Panc1 (cell line): ENCODE measurements at regions not wholly inside any gene's neighbourhood (a gene's known extent, or its start where the extent isn't known, plus 50 kb on each side); places are given as distances from the start of the nearest gene placed in this dataset.

Experiments
- TF ChIP-seq, protein P1 (sequence below): fragments of 450-650 bp; IDR thresholded peaks from 2 replicates; pipeline ENCODE4 v1.5.1; 2017; ENCODE audit warnings: mild to moderate bottlenecking
- TF ChIP-seq, protein P2 (sequence below), 2 experiments: IDR thresholded peaks; 2 replicates each; pipeline ENCODE4 v1.6.1; 2011 to 2012; ENCODE audit warnings: low read depth in 2 of 2, control low read depth in 1 of 2, low read length in 1 of 2, mild to moderate bottlenecking in 1 of 2, moderate library complexity in 1 of 2; ENCODE audit not compliant: insufficient read depth in 1 of 2

DNA sequence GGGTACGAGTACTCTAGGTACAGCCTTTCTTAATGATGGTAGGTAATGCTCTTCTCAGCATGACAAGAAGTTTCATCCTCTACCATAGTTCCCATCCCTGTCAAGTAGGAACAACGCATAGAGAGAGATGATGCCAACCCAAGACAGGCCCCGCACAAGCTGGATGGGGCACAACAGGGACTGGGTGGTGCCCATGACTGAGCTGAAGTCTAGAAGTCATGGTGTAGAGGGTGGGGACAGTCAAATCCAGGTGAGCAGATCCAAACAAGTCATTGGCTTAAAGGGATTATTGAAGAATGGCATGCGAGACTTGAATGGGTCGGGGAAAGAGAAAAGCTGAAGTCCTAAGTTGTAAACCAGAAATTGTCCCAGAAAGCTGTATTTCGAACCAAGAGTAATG lies 84.2 kb upstream of the MDM1 start:
- TF ChIP-seq, protein P1, sequence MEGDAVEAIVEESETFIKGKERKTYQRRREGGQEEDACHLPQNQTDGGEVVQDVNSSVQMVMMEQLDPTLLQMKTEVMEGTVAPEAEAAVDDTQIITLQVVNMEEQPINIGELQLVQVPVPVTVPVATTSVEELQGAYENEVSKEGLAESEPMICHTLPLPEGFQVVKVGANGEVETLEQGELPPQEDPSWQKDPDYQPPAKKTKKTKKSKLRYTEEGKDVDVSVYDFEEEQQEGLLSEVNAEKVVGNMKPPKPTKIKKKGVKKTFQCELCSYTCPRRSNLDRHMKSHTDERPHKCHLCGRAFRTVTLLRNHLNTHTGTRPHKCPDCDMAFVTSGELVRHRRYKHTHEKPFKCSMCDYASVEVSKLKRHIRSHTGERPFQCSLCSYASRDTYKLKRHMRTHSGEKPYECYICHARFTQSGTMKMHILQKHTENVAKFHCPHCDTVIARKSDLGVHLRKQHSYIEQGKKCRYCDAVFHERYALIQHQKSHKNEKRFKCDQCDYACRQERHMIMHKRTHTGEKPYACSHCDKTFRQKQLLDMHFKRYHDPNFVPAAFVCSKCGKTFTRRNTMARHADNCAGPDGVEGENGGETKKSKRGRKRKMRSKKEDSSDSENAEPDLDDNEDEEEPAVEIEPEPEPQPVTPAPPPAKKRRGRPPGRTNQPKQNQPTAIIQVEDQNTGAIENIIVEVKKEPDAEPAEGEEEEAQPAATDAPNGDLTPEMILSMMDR = no peak
- TF ChIP-seq, protein P2, sequence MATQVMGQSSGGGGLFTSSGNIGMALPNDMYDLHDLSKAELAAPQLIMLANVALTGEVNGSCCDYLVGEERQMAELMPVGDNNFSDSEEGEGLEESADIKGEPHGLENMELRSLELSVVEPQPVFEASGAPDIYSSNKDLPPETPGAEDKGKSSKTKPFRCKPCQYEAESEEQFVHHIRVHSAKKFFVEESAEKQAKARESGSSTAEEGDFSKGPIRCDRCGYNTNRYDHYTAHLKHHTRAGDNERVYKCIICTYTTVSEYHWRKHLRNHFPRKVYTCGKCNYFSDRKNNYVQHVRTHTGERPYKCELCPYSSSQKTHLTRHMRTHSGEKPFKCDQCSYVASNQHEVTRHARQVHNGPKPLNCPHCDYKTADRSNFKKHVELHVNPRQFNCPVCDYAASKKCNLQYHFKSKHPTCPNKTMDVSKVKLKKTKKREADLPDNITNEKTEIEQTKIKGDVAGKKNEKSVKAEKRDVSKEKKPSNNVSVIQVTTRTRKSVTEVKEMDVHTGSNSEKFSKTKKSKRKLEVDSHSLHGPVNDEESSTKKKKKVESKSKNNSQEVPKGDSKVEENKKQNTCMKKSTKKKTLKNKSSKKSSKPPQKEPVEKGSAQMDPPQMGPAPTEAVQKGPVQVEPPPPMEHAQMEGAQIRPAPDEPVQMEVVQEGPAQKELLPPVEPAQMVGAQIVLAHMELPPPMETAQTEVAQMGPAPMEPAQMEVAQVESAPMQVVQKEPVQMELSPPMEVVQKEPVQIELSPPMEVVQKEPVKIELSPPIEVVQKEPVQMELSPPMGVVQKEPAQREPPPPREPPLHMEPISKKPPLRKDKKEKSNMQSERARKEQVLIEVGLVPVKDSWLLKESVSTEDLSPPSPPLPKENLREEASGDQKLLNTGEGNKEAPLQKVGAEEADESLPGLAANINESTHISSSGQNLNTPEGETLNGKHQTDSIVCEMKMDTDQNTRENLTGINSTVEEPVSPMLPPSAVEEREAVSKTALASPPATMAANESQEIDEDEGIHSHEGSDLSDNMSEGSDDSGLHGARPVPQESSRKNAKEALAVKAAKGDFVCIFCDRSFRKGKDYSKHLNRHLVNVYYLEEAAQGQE (IDR thresholded peaks at IDR 0.05; ENCODE audit: insufficient read depth in 1 of 2, low read depth in 2 of 2, low read length in 1 of 2) = no peak
